ENCODE measurements at regions not wholly inside any gene's neighbourhood (a gene's known extent, or its start where the extent isn't known, plus 50 kb on each side); places are given as distances from the start of the nearest gene placed in this dataset.

GRCh38 chr2:106580241-106580640, 93.1 kb downstream of the CD8B2 start:
- no peak for TF ChIP-seq GATA2 (IDR thresholded peaks at IDR 0.05; ENCODE audit: low read depth, low read length)
- no peak for TF ChIP-seq GATA3 (IDR thresholded peaks at IDR 0.05; ENCODE audit: low read depth, low read length)
